ENCODE measurements at regions not wholly inside any gene's neighbourhood (a gene's known extent, or its start where the extent isn't known, plus 50 kb on each side); places are given as distances from the start of the nearest gene placed in this dataset.

DNA sequence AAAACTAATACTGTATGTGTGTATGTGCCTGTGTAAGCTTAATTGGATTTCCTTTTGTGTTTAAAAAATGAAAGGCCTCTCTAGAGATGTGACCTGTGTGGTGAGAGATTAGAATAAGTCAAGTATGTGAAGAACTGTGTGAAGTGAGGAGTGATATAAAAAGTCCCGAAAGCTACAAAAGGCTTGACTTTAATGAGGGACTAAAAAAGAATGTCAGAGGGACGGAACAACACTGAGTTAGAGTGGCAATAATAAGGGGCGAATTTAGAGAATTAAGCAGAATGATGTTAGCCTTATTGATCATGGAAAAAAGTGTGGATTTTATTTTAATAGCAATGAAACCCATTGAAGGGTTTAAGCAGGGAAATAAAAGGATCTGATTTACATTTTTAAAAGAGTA lies 1281.2 kb upstream of the ADGRB3 start:
- no peaks in the 10 kb centered on the region for H3K27me3 Mint-ChIP-seq (ENCODE audit: insufficient read depth)
- H3K9me3 Mint-ChIP-seq, result peaks cover 3% of the 10 kb centered on the region; the same call in 1 of the 2 replicates

GRCh38 chr6:67352717-67353116 lies 1282.4 kb upstream of the ADGRB3 start:
- no peak for DNase-seq
- Mint-ChIP-seq H3K9me3 (peaks cover 3% of the 10 kb centered on the region; the same call in 1 of the 2 replicates), H3K36me3 (ENCODE audit: low read depth) (no peaks in the 10 kb centered on the region), H3K27ac (no peak overlapping the region), H3K4me1 (ENCODE audit: low read depth) (no peaks in the 10 kb centered on the region), H3K27me3 (ENCODE audit: insufficient read depth) (no peaks in the 10 kb centered on the region), H3K4me3 (no peak overlapping the region)
- TF ChIP-seq, protein P1, sequence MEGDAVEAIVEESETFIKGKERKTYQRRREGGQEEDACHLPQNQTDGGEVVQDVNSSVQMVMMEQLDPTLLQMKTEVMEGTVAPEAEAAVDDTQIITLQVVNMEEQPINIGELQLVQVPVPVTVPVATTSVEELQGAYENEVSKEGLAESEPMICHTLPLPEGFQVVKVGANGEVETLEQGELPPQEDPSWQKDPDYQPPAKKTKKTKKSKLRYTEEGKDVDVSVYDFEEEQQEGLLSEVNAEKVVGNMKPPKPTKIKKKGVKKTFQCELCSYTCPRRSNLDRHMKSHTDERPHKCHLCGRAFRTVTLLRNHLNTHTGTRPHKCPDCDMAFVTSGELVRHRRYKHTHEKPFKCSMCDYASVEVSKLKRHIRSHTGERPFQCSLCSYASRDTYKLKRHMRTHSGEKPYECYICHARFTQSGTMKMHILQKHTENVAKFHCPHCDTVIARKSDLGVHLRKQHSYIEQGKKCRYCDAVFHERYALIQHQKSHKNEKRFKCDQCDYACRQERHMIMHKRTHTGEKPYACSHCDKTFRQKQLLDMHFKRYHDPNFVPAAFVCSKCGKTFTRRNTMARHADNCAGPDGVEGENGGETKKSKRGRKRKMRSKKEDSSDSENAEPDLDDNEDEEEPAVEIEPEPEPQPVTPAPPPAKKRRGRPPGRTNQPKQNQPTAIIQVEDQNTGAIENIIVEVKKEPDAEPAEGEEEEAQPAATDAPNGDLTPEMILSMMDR (IDR thresholded peaks at IDR 0.05), result no peak

More for the DNA sequence above, 1281.2 kb upstream of the ADGRB3 start:
- H3K4me3 Mint-ChIP-seq, result no peak overlapping the region
- H3K36me3 Mint-ChIP-seq (ENCODE audit: low read depth), result no peaks in the 10 kb centered on the region
- H3K4me1 Mint-ChIP-seq (ENCODE audit: low read depth), result peaks cover 8% of the 10 kb centered on the region; the same call in 1 of the 2 replicates
- no peak for DNase-seq
- H3K27ac Mint-ChIP-seq, result no peak overlapping the region
- TF ChIP-seq, protein P1 (IDR thresholded peaks at IDR 0.05), result no peak

DNA sequence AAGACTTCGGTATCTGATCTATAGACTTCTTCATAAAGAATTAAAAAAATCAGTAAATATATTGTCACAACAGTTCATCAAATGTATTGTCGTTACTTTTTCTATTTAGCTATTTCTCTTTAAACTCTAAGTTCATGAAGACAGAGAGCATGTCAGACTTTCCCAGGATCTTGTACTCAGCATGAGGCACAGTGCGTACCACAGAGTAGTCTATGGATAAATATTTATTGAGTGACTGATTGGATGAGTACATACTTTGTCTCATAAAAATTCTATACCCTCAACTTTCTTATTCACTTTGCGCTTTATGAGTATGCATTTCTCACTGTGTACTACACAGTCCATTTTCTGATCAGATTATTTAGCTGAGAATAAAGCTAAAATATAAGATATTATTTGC lies 1284.4 kb upstream of the ADGRB3 start:
- H3K27me3 Mint-ChIP-seq (ENCODE audit: insufficient read depth), result no peaks in the 10 kb centered on the region

DNA sequence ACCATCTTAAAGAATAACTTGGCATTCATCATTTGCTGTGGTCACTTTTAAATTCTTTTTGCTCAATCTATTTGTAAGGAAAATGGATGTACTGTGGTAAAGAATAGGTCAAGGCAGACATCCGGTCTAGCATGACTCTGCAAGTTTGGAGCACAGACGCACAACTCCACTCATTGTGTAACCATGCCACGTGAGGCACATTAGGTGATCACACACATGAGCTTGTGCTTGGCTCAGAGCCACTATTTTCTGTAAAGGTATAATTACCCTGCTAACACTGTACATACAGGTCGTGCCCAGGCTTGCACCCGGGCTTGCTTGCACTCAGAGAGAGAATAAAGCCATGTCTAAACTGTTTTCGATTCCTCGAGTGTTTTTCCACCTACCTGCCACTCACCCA lies 1289.1 kb upstream of the ADGRB3 start:
- DNase-seq, result no peak
- TF ChIP-seq, protein P1 (IDR thresholded peaks at IDR 0.05), result no peak
- peaks cover 4% of the 10 kb centered on the region; the same call in 1 of the 2 replicates for H3K36me3 Mint-ChIP-seq (ENCODE audit: low read depth)
- H3K4me3 Mint-ChIP-seq, result no peak overlapping the region
- no peak overlapping the region for H3K27ac Mint-ChIP-seq
- H3K27me3 Mint-ChIP-seq (ENCODE audit: insufficient read depth), result no peaks in the 10 kb centered on the region
- H3K9me3 Mint-ChIP-seq, result peaks cover 17% of the 10 kb centered on the region
- H3K4me1 Mint-ChIP-seq (ENCODE audit: low read depth), result no peaks in the 10 kb centered on the region

More for the DNA sequence above, 1284.4 kb upstream of the ADGRB3 start:
- H3K4me1 Mint-ChIP-seq (ENCODE audit: low read depth), result no peaks in the 10 kb centered on the region
- peaks cover 4% of the 10 kb centered on the region; the same call in 1 of the 2 replicates for H3K36me3 Mint-ChIP-seq (ENCODE audit: low read depth)
- no peak for DNase-seq
- no peak overlapping the region for H3K4me3 Mint-ChIP-seq
- H3K9me3 Mint-ChIP-seq, result peaks cover 17% of the 10 kb centered on the region
- TF ChIP-seq, protein P1 (IDR thresholded peaks at IDR 0.05), result no peak
- no peak overlapping the region for H3K27ac Mint-ChIP-seq

DNA sequence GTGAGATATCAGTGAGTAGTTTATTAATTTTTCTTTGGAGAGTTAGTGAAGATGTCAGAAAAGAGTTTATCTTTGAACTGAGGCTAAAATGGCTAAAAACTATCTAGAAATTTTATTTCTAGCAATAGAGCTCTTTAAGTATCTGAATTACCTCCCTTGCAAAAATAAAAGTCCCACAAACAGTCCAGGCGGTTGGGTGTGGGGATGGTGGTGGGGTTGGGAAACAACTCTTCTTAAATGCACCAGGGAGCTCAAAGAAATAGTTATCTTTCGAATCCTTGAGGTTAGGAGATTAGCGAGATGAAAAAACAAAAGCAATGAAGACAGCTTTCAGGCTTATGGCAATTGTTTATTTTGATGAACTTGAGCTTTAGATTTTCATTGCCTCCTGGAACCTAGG lies 1299.1 kb upstream of the ADGRB3 start:
- no peaks in the 10 kb centered on the region; the same call in none of the 2 replicates for H3K9me3 Mint-ChIP-seq
- no peaks in the 10 kb centered on the region for H3K36me3 Mint-ChIP-seq (ENCODE audit: low read depth)
- H3K27ac Mint-ChIP-seq, result no peak overlapping the region
- TF ChIP-seq, protein P1 (IDR thresholded peaks at IDR 0.05), result no peak
- no peaks in the 10 kb centered on the region for H3K27me3 Mint-ChIP-seq (ENCODE audit: insufficient read depth)
- H3K4me3 Mint-ChIP-seq, result no peak overlapping the region
- DNase-seq, result no peak
- no peaks in the 10 kb centered on the region for H3K4me1 Mint-ChIP-seq (ENCODE audit: low read depth)

GRCh38 chr6:67331304-67331703 lies 1303.8 kb upstream of the ADGRB3 start:
- Mint-ChIP-seq H3K9me3 (peaks cover 7% of the 10 kb centered on the region; the same call in 1 of the 2 replicates), H3K36me3 (ENCODE audit: low read depth) (no peaks in the 10 kb centered on the region), H3K27ac (no peak overlapping the region), H3K27me3 (ENCODE audit: insufficient read depth) (no peaks in the 10 kb centered on the region), H3K4me1 (ENCODE audit: low read depth) (no peaks in the 10 kb centered on the region), H3K4me3 (no peak overlapping the region)
- no peak for DNase-seq
- TF ChIP-seq, protein P1 (IDR thresholded peaks at IDR 0.05), result no peak
